HG03045 (cell line): ENCODE measurements at regions not wholly inside any gene's neighbourhood (a gene's known extent, or its start where the extent isn't known, plus 50 kb on each side); places are given as distances from the start of the nearest gene placed in this dataset.
A peak's percentile ranks its signal among the peaks of the same experiment; 100 is the strongest.
"Not testable (repeated sequence)": the region's sequence is repeated elsewhere in the genome, so short reads cannot be mapped to it uniquely, and the experiment has no call there.

ENCODE experiments used
- ATAC-seq: cut with Tn5 transposase; IDR thresholded peaks from one replicate; pipeline ENCODE4 v1.9.1; 2021; ENCODE audit warnings: mild to moderate bottlenecking, moderate library complexity; ENCODE audit not compliant: unreplicated experiment

DNA sequence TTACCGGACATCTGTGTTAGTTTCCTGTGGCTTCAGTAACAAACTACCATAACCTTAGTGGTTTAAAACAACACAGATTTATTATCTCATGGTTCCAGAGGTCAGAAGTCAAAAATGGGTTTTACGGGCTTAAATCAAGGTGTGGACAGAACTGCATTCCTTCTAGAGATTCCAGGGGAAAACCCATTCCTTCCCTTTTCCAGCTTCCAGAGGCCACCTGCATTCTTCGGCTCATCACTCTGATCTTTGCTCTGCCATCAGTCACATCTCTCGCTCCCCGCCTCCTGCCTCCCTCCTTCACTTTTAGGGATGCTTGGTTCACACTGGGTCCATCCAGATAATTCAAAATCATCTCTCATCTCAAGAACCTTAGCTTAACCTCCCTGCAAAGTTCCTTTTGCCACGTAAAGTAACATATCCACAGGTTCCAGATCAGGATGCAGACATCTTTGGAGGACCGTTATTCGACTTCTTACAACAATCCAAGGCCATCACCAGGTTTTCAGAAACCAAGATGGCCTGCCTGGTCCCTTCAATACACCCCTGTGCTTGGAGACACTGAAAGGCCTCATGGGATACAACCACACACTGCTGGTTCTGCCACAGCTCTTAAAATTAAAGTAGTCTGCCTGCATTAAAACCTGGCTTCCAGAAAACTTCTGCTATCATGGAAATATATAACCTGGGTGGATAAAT lies 225.9 kb upstream of the MYO3A start:
- no peak for ATAC-seq

DNA sequence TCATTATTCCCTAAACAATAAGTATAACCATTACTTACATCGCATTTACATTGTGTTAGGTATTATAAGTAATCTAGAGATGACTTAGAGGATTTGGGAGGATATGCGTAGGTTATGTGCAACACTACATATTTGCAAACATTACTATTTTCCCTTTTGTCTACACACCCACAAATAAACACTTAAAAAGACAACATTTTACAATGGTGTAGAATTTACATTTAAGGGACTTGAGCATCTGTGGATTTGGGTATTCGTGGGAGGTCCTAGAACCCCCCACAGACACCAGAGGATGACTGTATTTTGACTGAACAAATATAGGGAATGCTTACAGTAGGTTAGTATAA lies 220.2 kb upstream of the MYO3A start:
- no peak for ATAC-seq

DNA sequence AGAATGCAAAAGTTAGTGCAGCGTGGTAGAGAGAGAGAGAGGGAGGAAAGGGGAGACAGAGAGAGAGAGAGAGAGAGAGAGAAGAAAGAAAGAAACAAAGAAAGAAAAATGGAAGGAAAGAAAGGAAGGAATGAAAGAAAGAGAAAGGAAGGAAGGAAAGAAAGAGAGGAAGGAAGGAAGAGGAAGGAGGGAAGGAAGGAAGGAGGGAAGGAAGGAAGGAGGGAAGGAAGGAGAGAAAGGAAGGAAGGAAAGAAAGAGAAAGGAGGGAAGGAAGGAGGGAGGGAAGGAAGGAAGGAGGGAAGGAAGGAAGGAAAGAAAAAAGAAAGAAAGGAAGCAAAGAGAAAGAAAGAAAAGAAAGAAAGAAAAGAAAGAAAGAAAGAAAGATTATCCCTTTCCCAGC lies 209.8 kb upstream of the MYO3A start:
- ATAC-seq = no peak

DNA sequence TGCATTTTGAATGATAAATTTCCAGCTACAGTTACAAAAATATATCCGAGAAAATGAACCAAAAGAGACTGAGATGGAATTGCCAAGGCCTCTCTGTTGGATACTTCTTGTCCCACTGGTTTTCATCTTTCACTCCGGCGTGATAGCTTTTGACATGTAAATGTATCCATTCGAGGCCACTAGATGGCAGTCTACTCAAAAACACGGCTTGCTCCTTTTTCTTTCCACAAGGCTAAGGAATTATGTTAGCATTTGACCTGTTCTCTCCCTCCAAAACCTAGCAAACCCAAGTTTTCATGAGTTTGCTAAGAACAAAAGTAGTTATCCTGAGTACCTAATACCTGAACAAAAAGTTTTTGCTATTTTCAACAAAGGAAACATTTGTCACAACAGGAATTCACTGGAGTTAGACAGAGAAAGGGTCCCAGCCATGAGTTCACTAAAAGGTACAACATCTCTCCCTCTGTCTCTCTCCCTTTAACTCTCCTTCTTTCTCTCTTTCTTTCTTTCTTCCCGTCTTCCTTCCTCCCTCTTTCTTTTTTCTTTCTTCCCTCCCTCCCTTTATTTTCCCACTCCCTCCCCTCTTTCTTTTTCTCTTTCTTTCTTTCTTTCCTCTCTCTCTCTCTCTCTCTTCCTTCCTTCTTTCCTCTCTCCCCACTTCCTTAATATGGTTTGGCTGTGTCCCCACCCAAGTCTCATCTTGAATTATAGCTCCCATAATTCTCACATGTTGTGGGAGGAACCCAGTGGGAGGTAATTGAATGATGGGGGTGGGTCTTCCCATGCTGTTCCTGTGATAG lies 207.9 kb upstream of the MYO3A start:
- peak; percentile 62 for ATAC-seq

DNA sequence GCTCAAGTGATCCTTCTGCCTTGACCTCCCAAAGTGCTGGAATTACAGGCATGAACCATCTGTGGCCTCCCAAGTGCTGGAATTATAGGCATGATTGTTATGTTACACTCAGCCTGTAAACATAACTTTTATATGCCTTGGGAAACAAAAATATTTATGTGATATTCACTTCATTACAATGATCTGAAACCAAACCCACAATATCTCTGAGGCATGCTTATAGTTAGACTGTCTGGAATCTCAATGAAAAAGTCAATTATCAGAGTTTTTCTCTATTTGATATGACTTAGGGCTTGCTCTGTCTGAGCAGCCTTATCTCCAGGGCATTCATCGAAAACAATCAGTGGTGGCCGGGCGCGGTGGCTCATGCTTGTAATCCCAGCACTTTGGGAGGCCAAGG lies 195.3 kb upstream of the MYO3A start:
- ATAC-seq = no peak

DNA sequence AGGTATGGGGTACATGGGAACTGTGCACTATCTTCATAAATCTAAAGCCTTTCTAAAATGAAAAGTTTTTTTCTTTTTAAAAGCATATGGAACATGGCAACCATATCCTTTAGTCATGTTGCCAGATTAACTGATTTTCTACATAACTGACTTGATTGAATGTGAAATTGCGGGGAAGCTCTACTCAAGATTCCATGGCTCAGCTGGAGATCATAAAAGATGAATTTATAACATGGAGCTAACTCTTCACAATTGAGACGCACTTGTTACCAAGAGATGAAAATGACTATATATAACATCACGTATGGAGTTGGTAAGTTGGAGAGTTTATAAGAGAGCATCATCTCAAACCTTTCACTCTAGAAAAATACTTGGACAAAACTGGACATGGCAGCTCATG lies 190.2 kb upstream of the MYO3A start:
- no peak for ATAC-seq

DNA sequence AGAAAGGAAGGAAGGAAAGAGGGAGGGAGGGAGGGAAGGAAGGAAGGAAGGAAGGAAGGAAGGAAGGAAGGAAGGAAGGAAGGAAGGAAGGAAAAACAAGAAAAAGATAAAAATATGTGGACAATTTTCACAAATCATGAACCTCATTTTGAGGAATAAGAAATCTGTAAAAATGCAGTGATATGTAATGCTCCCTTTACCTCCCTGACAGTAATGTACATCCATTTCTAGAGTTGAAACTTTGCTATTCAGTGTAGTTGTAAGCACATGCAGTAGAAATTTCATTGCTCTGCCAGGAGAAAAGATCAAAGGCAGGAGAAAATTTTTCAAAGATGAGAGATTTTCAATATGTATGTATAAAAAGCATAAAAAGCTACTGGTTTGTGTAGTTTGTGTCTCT lies 189.5 kb upstream of the MYO3A start:
- no peak for ATAC-seq

DNA sequence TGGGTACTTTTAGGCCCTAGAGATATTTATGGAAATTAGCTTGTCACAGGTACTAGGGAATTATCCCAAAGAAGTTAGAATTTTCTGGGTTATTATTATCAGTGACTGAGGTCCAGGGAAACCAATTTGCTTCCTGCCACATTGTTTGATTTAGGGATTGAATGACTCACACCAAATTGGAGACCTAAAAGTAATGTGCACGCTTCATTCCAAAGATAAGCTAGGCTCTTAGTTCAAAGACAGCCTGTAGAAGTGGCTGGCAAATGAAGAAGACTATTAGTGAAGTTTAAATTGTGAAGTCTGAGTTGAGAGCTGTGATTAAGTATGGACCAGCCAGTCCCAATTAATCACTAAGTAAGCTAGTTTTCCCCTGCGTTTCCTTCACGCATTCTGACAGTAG lies 188.1 kb upstream of the MYO3A start:
- ATAC-seq = no peak

DNA sequence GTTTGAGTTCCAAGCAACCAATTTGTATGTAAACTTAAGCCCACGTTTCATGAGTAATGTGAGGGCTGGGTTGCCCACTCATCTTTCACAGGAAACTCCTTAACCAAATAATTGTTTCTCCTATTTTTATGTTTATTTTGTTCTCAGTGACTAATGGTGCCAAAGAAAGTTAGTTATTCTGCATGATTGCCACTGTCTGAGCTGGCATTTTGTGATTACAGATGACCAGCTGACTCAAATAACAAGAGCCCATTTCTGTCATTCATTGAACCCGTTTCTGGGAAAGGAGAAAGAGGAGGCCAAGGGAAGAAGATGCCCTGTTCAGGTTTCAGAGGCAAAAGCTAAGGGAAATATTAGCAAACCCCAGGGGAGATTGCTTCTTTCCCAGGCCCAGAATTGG lies 186.9 kb upstream of the MYO3A start:
- no peak for ATAC-seq

DNA sequence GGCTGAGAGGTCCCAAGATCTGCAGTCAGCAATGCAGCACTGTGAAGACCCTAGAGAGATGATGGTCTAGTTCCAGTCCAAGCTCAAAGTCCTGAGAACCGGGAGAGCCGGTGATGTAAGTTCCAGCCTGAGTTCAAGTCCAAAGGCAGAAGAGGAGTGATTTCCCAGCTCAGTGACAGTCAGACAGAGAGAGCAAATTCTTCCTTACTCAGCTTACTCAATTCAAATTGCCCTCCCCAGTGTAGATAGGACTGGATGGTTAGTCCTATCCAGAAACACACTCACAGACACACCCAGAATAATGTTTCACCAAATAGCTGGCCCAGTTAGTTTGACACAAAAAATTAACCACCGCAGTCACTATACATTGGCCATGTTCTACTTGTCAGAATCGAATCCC lies 185.5 kb upstream of the MYO3A start:
- no peak for ATAC-seq

DNA sequence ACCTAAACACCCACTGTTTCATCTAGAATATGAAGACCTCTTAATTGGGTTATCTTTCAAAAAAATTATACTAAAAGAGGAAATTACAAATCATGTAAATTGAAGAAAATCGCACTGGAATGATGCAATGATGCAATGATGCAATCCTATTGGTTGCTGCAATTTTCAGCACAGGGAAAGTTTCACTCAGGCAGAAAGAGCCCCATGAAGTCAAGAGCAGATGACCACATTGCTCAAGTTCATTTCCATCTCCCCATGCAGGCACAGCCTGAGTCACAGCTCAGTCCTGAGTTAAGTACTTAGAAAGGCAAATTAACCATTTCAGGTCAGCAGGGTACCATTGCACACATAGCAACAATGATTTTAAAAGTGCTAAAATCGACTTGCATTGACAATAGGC lies 180.3 kb upstream of the MYO3A start:
- no peak for ATAC-seq

DNA sequence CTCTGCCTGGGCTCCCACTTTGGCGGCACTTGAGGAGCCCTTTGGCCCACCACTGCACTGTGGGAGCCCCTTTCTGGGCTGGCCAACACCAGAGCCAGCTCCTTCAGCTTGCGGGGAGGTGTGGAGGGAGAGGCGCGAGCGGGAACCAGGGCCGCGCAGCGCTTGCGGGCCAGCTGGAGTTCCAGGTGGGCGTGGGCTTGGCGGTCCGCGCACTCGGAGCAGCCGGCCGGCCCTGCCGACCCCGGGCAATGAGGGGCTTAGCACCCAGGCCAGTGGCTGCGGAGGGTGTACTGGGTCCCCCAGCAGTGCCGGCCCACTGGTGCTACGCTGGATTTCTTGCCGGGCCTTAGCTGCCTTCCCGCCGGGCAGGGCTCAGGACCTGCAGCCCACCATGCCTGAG lies 178.2 kb upstream of the MYO3A start:
- not testable (repeated sequence) for ATAC-seq

DNA sequence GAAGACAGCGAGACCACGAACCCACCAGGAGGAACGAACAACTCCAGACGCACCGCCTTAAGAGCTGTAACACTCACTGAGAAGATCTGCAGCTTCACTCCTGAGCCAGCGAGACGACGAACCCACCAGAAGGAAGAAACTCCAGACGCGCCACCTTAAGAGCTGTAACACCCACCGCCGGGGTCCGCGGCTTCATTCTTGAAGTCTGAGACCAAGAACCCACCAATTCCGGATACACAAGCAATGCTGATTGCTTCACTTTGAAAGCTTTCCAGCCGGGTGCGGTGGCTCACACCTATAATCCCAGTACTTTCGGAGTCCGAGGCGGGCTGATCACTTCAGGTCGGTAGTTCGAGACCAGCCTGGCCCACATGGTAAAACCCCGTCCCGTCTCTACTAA lies 177.2 kb upstream of the MYO3A start:
- ATAC-seq = no peak

DNA sequence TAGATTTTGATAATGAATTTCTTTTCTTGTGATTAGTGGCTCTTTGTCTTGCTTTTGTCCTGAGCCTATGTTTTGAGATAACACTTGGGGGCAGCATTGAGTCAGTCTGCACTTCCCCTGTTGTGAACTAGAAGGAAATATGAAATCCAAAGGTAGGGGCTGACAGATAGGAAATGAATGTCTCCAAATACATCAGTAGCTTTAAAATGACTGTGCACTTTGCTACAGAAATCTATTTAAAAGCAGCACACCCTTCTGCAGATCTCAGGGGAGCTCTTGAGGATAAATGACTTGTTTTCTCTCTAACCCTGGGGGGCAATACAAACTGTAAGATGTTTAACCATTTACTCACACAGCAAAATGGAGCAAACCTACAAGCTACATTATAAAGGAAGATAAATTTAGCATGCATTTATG lies 176.0 kb upstream of the MYO3A start:
- no peak for ATAC-seq

DNA sequence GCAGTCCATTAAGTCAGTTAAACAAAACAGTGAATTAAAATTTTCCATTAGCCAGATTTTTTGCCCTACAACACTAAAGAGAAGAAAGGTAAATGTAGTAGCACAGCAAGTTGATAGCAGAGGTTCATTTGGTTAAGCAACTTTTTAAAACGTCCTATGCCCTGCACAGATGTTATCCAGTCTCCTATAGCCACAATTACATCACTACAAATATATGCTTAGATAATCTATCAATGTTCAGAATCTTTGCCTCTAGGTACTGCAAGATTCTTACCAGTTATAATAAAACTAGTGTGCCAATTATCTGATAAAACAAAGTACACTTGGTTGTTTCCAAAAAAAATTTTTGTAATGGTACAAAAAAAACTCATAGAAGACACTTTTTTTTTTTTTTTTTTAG lies 175.5 kb upstream of the MYO3A start:
- ATAC-seq = no peak

DNA sequence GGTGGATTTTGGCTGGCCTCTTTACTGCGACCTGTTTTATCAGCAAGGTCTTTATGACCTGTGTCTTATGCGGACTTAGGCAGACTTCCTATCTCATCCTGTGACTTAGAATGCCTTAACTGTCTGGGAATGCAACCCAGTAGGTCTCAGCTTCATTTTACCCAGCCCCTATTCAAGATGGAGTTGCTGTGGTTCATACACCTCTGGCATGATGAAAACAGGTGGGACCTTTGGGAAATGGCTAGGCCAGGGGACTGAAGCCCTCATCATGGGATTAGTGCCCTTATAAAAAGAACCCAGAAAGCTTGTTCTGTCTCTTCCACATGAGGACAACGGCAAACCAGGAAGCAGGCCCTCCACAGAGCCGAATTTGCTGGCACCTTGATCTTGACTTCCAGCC lies 172.1 kb upstream of the MYO3A start:
- no peak for ATAC-seq

DNA sequence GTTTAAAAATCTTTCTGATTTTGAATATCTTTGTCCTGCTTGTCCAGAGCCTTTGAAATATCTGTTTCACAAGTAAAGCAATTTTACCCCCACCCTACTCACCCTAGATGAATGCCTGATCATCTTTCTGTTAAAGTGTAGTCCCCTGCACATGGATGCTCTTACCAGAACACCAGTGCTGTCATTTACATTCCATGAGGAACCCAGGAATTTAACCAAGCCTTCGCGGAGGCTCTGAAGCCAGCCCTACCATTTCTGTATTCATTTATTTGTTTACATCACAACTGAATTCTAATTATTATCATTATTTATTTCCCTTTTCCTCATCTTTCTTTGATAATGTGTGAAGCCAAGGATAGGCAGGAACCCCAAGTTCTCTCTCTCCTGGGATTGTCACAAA lies 167.8 kb upstream of the MYO3A start:
- no peak for ATAC-seq

DNA sequence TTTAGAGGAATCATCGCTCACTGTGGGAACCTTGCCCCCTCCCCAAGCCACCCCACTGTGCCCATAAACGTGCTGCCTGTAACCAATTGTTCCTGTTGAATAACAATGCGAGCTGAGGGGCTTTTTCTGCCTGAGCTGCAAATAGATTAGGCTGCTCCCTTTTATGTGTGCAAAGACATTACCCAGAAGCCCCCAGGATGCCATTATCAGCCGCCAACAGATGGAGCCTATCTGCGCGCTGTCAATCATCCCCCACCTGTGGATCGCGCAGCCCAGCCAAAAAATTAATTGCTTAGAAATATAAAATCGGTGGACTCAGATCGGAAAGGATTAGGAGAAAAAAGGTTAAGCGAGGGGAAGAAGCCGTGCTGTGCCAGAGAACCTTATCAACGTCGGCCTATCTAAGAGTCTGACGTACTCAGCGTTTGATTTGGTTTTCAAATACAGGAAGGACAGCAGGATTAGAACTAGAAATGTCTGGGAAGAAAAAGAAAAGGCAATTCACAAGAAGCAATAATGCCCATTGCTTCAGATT lies 167.3 kb upstream of the MYO3A start:
- no peak for ATAC-seq

DNA sequence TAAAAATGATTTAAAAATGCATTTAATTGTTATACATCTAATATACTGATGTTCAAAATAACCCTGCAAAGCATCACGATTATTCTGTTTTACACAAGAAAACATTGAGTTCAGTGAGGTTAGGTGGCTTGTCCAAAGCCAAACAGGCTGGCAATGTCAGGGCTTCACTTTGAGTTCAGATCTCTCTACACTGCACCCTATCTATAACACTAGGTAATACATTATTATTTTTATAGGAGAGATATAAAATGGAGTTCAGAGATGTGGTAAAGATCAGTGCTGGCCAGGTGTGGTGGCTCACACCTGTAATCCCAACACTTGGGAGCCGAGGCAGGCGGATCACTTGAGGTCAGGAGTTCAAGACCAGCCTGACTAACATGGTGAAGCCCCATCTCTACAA lies 165.9 kb upstream of the MYO3A start:
- ATAC-seq = no peak

DNA sequence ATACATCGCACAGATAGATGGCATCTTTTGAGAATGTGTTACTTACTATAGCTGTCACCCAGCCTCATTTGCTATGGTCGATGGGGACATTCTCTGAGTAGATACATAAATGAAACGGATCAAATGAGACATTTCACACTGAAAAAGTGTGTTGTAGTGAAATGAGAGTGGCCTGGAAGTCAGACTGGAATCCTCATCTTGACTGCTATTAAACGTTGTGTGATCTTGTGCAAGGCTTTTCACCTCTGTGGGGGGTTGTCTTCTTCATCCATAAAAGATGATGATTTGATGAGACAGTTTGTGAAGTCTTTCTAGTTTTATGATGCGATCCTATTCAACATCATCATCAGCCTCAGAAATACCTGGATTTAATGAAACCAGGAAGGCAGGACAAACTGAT lies 155.4 kb upstream of the MYO3A start:
- ATAC-seq = no peak

DNA sequence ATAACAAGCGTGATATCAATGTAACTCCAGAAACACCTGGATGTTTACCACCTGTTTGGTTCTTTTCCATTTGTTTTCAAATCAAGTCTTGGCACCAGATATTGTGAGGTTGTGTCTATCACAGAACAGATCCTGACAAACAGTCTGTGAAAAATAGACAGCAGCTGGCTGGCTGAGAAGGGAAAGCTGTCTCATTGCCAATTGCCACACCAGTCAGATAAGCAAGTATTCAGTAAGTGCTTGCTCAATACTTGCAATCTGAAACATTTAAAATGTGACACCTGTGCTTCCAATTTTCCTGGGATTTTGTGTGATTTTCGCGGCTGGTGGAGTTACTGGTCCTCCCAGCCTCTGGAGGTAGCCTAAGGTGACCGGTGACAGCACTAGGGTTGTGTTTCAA lies 147.9 kb upstream of the MYO3A start:
- ATAC-seq = no peak

DNA sequence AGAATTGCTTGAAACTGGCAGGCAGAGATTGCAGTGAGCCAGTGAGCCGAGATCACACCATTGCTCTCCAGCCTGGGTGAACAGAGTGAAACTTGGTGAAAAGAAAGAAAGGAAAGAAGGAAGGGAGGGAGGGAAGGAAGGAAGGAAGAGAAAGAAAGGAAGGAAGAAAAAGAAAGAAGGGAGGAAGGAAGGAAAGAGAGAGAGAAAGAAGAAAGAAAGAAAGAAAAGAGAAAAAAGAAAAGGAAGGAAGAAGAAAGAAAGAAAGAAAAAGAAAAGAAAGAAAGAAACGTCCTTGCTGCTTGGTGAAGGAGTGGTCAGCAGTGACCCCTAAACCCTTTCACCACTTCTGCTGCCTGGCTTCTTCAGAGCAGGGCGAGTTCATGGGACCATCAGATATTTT lies 147.1 kb upstream of the MYO3A start:
- no peak for ATAC-seq
